Upper lobe of left lung (tissue), 6 donors: ENCODE measurements at regions not wholly inside any gene's neighbourhood (a gene's known extent, or its start where the extent isn't known, plus 50 kb on each side); places are given as distances from the start of the nearest gene placed in this dataset.

Experiments
- ATAC-seq, 2 donors: fragments of 200-7000 bp; cut with Tn5 transposase; one replicate each; pipeline ENCODE4 v1.9.1; 2022; ENCODE audit warnings: mild to moderate bottlenecking in 2 of 2, moderate library complexity in 2 of 2; ENCODE audit not compliant: low FRiP score in 2 of 2
- DNase-seq, 2 donors: peaks; one replicate each; pipeline ENCODE4 v3.0.0-alpha.2; 2019 to 2020
- H3K27ac ChIP-seq, 4 donors: fragments of 200-600 bp; sonication (generic); one replicate each; pipeline ENCODE4 v1.5.1; 2016 to 2019
- H3K27me3 ChIP-seq, 4 donors: fragments of 200-600 bp; sonication (generic); one replicate each; pipeline ENCODE4 v1.5.1; 2017 to 2019
- H3K36me3 ChIP-seq, 4 donors: fragments of 200-600 bp; sonication (generic); one replicate each; pipeline ENCODE4 v1.5.1; 2016 to 2019
- H3K4me1 ChIP-seq, 4 donors: fragments of 200-600 bp; sonication (generic); one replicate each; pipeline ENCODE4 v1.5.1; 2018 to 2019
- H3K4me3 ChIP-seq, 4 donors: fragments of 200-600 bp; sonication (generic); one replicate each; pipeline ENCODE4 v1.5.1; 2017 to 2019; ENCODE audit warnings: mild to moderate bottlenecking in 2 of 4, moderate library complexity in 1 of 4
- H3K9me3 ChIP-seq, 4 donors: fragments of 200-600 bp; sonication (generic); one replicate each; pipeline ENCODE4 v1.5.1; 2018 to 2019
- EP300 ChIP-seq, 4 donors: sonication (generic); formaldehyde crosslinking; IDR thresholded peaks; one replicate each; pipeline ENCODE4 v1.5.1; 2017; ENCODE audit warnings: antibody characterized with exemption in 4 of 4, control low read depth in 2 of 4
- POLR2A ChIP-seq, 4 donors: fragments of 450-650 bp; IDR thresholded peaks; one replicate each; pipeline ENCODE4 v1.5.1; 2016 to 2017; ENCODE audit warnings: antibody characterized with exemption in 4 of 4, mild to moderate bottlenecking in 2 of 4
- POLR2AphosphoS5 ChIP-seq, 2 donors: sonication (generic); formaldehyde crosslinking; IDR thresholded peaks; one replicate each; pipeline ENCODE4 v1.5.1; 2017; ENCODE audit warnings: antibody characterized with exemption in 2 of 2
- WGBS, 2 donors: methylation state at CpG; one replicate each; pipeline ENCODE4 v1.1.5; 2017 to 2018; 5-methylcytosine and 5-hydroxymethylcytosine counted together
- TF ChIP-seq, protein P1 (sequence below), 6 experiments: fragments of 450-650 bp in 4 of 6; fragments of 200-600 bp in 2 of 6; sonication (generic) in 2 of 6; IDR thresholded peaks; one replicate each; pipeline ENCODE4 v1.5.1; 2016 to 2019; ENCODE audit warnings: antibody characterized with exemption in 6 of 6
- donor health status: DM: no; HTN: no; CAD: no; lungs with moderate emphysema.
- donor health status: DM: no; HTN: yes; CAD: no; lungs with severe emphysema.

DNA sequence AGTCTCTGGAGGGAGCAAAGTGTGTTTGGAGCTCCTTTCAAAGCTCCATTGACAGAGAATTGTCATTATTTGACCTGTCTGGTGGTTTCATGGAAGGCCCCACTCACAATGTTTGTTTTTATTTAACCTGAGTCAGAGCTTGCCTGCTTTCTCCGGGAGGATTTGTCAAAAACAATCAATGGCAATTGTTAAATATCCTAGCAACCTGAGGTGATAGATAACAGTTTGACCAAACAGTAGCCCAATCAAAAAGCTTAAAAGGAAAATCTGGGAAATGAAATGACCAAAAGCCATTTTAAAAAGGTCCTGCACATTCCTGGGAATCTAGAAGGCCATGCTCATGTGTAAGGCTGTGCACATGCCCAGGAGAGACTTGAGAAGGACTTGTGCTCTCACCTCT, 177.2 kb upstream of the POC5 start:
- H3K27me3 ChIP-seq, result no peaks in the 10 kb centered on the region
- H3K4me3 ChIP-seq, result no peak overlapping the region
- TF ChIP-seq POLR2A (IDR thresholded peaks at IDR 0.05) (no peak), EP300 (IDR thresholded peaks at IDR 0.05) (no peak), POLR2AphosphoS5 (IDR thresholded peaks at IDR 0.05) (no peak)
- TF ChIP-seq, protein P1, sequence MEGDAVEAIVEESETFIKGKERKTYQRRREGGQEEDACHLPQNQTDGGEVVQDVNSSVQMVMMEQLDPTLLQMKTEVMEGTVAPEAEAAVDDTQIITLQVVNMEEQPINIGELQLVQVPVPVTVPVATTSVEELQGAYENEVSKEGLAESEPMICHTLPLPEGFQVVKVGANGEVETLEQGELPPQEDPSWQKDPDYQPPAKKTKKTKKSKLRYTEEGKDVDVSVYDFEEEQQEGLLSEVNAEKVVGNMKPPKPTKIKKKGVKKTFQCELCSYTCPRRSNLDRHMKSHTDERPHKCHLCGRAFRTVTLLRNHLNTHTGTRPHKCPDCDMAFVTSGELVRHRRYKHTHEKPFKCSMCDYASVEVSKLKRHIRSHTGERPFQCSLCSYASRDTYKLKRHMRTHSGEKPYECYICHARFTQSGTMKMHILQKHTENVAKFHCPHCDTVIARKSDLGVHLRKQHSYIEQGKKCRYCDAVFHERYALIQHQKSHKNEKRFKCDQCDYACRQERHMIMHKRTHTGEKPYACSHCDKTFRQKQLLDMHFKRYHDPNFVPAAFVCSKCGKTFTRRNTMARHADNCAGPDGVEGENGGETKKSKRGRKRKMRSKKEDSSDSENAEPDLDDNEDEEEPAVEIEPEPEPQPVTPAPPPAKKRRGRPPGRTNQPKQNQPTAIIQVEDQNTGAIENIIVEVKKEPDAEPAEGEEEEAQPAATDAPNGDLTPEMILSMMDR (IDR thresholded peaks at IDR 0.05), result no peak
- ATAC-seq (no peak), DNase-seq (no peak)
- H3K36me3 ChIP-seq, result no peaks in the 10 kb centered on the region
- no peaks in the 10 kb centered on the region for H3K9me3 ChIP-seq
- no peaks in the 10 kb centered on the region for H3K4me1 ChIP-seq
- no peak overlapping the region for H3K27ac ChIP-seq
- WGBS, 2 donors, result 27 to 44% methylated on average over 1 of the region's 1 CpG

DNA sequence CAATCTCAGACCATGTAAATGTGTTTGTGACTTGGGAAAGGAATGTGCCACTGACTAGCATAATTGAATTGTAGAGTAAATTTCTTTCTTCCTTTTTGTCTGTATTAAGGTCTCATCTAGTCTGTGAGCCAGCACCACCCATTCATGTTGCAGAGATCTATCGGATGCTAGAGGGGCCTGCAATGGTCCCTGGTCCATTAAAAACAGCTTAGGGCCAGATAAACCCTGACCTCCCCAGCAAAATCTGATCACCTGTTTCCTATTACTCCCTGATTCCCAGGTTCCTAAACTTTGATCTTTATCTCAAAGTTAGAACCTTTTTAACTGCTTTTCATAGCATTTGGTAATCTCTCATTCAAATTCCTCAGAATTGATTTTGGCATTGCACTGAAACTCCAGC, 174.5 kb upstream of the POC5 start:
- ATAC-seq (no peak), DNase-seq (no peak)
- Histone ChIP-seq H3K36me3 (no peaks in the 10 kb centered on the region), H3K9me3 (no peaks in the 10 kb centered on the region), H3K4me3 (no peak overlapping the region), H3K27ac (no peak overlapping the region), H3K4me1 (no peaks in the 10 kb centered on the region), H3K27me3 (no peaks in the 10 kb centered on the region)
- TF ChIP-seq, protein P1 (IDR thresholded peaks at IDR 0.05), result no peak
- TF ChIP-seq POLR2AphosphoS5 (IDR thresholded peaks at IDR 0.05) (no peak), EP300 (IDR thresholded peaks at IDR 0.05) (no peak), POLR2A (IDR thresholded peaks at IDR 0.05) (no peak)
- WGBS, 2 donors, result 60 to 83% methylated on average over 1 of the region's 1 CpG

DNA sequence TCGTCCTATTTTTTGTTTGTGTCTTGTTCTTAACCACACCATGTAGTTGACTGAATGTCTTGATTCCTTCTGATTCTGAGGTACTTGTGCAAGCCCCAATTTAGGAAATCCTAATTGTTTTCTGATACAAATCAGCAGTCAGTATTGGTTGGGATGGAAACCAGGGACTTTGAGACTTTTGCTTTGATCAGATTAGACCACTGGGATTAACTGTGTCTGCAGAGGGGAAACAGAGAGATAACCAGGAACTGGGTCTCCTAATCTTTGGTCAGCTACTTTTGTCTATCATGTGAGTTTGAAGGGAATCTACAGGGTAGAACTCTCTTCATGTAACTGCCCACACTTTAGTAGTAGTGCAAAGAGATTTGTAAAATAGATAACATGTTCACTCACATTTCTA, 173.8 kb upstream of the POC5 start:
- H3K4me3 ChIP-seq, result no peak overlapping the region
- ATAC-seq (no peak), DNase-seq (no peak)
- H3K27me3 ChIP-seq, result no peaks in the 10 kb centered on the region
- no peaks in the 10 kb centered on the region for H3K4me1 ChIP-seq
- H3K27ac ChIP-seq, result no peak overlapping the region
- H3K9me3 ChIP-seq, result no peaks in the 10 kb centered on the region
- TF ChIP-seq POLR2AphosphoS5 (IDR thresholded peaks at IDR 0.05), result no peak
- H3K36me3 ChIP-seq, result no peaks in the 10 kb centered on the region
- WGBS, 2 donors, result 77 to 94% methylated on average over 1 of the region's 1 CpG

DNA sequence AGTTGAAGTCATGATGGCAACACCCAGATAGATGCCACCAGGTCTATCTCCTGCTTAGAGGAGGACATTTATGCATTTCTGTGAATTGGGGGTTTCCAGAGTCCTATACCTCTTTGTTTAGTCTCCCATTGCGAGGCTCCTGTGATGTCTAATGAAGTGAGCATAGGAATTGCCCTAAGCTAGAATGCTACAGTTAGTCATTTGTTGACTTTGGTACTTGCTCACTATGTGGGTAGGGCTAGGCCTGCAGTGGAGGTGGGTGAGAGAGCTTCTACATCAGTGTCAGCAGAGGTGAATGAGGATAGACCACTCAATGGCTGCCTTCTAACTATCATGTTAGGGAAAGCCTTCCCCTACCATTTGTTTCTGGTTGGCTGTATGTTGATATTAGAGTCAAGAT, 173.3 kb upstream of the POC5 start:
- WGBS, 2 donors, result 83 to 89% methylated on average over 1 of the region's 1 CpG
- no peaks in the 10 kb centered on the region for H3K27me3 ChIP-seq
- H3K36me3 ChIP-seq, result no peaks in the 10 kb centered on the region
- TF ChIP-seq, protein P1 (IDR thresholded peaks at IDR 0.05), result no peak
- TF ChIP-seq POLR2A (IDR thresholded peaks at IDR 0.05), result no peak
- no peak for TF ChIP-seq POLR2AphosphoS5 (IDR thresholded peaks at IDR 0.05)
- no peak for TF ChIP-seq EP300 (IDR thresholded peaks at IDR 0.05)
- ATAC-seq, result no peak
- no peaks in the 10 kb centered on the region for H3K9me3 ChIP-seq
- H3K27ac ChIP-seq, result no peak overlapping the region
- no peaks in the 10 kb centered on the region for H3K4me1 ChIP-seq
- no peak for DNase-seq
- no peak overlapping the region for H3K4me3 ChIP-seq

DNA sequence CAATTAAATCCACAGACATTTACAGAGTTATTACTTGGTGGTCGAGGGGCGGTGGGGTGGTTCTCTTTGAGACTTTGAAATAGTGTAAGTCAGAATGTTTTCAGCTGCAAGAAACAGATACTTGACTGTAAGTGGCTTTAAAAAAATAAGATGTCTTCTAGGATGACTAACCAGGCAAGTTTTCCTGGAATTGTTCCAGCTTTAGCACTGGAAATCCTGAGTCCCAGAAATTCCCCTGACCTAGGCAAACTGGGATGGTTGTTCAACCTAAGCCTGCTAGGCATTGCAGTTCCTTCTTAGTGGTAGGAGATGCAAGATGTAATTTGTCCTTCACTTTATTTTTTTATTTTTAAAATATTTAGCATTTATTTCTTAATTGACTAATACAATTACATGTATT, 169.5 kb upstream of the POC5 start:
- DNase-seq (no peak), ATAC-seq (no peak)
- H3K36me3 ChIP-seq, result no peaks in the 10 kb centered on the region
- H3K4me3 ChIP-seq, result no peak overlapping the region
- WGBS, 2 donors, result 72 to 80% methylated on average over 2 of the region's 2 CpGs
- TF ChIP-seq, protein P1 (IDR thresholded peaks at IDR 0.05), result no peak
- TF ChIP-seq POLR2A (IDR thresholded peaks at IDR 0.05) (no peak), POLR2AphosphoS5 (IDR thresholded peaks at IDR 0.05) (no peak), EP300 (IDR thresholded peaks at IDR 0.05) (no peak)
- no peaks in the 10 kb centered on the region for H3K4me1 ChIP-seq
- H3K27me3 ChIP-seq, result no peaks in the 10 kb centered on the region
- H3K27ac ChIP-seq, result no peak overlapping the region
- H3K9me3 ChIP-seq, result no peaks in the 10 kb centered on the region
